Neural progenitor cell (in vitro differentiated cells): ENCODE measurements at regions not wholly inside any gene's neighbourhood (a gene's known extent, or its start where the extent isn't known, plus 50 kb on each side); places are given as distances from the start of the nearest gene placed in this dataset.

Experiments used
- DNase-seq: peaks from one replicate; pipeline ENCODE4 v3.0.0-alpha.2; 2016; ENCODE audit warnings: low spot score
- H2AFZ ChIP-seq: fragments of 200-600 bp; sonication (generic); replicated peaks from 2 replicates; pipeline ENCODE4 v1.6.1; 2016; ENCODE audit warnings: antibody characterized with exemption
- H3F3A ChIP-seq: fragments of 200-600 bp; sonication (generic); 2 replicates; pipeline ENCODE4 v1.6.1; 2016; ENCODE audit warnings: antibody characterized with exemption, low read depth
- H3K27ac ChIP-seq: fragments of 200-600 bp; sonication (generic); 2 replicates; pipeline ENCODE4 v1.5.1; 2016; ENCODE audit warnings: mild to moderate bottlenecking
- H3K27me3 ChIP-seq: fragments of 200-600 bp; sonication (generic); 2 replicates; pipeline ENCODE4 v1.6.1; 2016; ENCODE audit warnings: mild to moderate bottlenecking, moderate library complexity
- H3K36me3 ChIP-seq: fragments of 200-600 bp; sonication (generic); 2 replicates; pipeline ENCODE4 v1.5.1; 2016
- H3K4me1 ChIP-seq: fragments of 200-600 bp; sonication (generic); 2 replicates; pipeline ENCODE4 v1.6.1; 2016; ENCODE audit warnings: mixed run types
- H3K4me2 ChIP-seq: fragments of 200-600 bp; sonication (generic); 2 replicates; pipeline ENCODE4 v1.6.1; 2016
- H3K4me3 ChIP-seq: fragments of 200-600 bp; sonication (generic); 2 replicates; pipeline ENCODE4 v1.5.1; 2016
- H3K79me2 ChIP-seq: fragments of 200-600 bp; sonication (generic); 2 replicates; pipeline ENCODE4 v1.6.1; 2016; ENCODE audit warnings: low read depth
- H3K9ac ChIP-seq: fragments of 200-600 bp; sonication (generic); 2 replicates; pipeline ENCODE4 v1.6.1; 2016
- H3K9me3 ChIP-seq: fragments of 200-600 bp; sonication (generic); 2 replicates; pipeline ENCODE4 v1.5.1; 2016; ENCODE audit warnings: low read depth
- H4K20me1 ChIP-seq: fragments of 200-600 bp; sonication (generic); 2 replicates; pipeline ENCODE4 v1.6.1; 2016; ENCODE audit warnings: low read depth
- H3K27ac Mint-ChIP-seq: 3 replicates; pipeline ENCODE4 v1.8.0; 2021; ENCODE audit warnings: mixed read lengths
- H3K27me3 Mint-ChIP-seq: 2 replicates; pipeline ENCODE4 v1.8.0; 2022; ENCODE audit warnings: low read depth, mild to moderate bottlenecking, inconsistent platforms, moderate library complexity, mixed read lengths; ENCODE audit not compliant: insufficient read depth
- H3K36me3 Mint-ChIP-seq: 3 replicates; pipeline ENCODE4 v1.8.0; 2021; ENCODE audit warnings: mixed read lengths
- H3K4me1 Mint-ChIP-seq: 3 replicates; pipeline ENCODE4 v1.8.0; 2021; ENCODE audit warnings: mixed read lengths
- H3K4me3 Mint-ChIP-seq: 3 replicates; pipeline ENCODE4 v1.8.0; 2021; ENCODE audit warnings: mild to moderate bottlenecking, moderate library complexity, mixed read lengths
- H3K9me3 Mint-ChIP-seq: 3 replicates; pipeline ENCODE4 v1.8.0; 2020; ENCODE audit warnings: mixed read lengths
- CTCF ChIP-seq: fragments of 200-600 bp; sonication (generic); IDR thresholded peaks from 2 replicates; pipeline ENCODE4 v1.5.1; 2017; ENCODE audit warnings: antibody characterized with exemption, mild to moderate bottlenecking
- EZH2 ChIP-seq: fragments of 200-600 bp; sonication (generic); IDR thresholded peaks from 2 replicates; pipeline ENCODE4 v1.6.1; 2017; ENCODE audit warnings: antibody characterized with exemption, mild to moderate bottlenecking, moderate library complexity
- EZH2phosphoT487 ChIP-seq: fragments of 200-600 bp; sonication (generic); IDR thresholded peaks from 2 replicates; pipeline ENCODE4 v1.6.1; 2017; ENCODE audit warnings: antibody characterized with exemption

GRCh38 chr2:45184606-45185005 lies 175.4 kb upstream of the SIX2 start:
- Histone ChIP-seq H3K9me3 (no peaks in the 10 kb centered on the region), H2AFZ (no peak overlapping the region), H3K4me3 (no peak overlapping the region), H4K20me1 (no peaks in the 10 kb centered on the region), H3K79me2 (no peaks in the 10 kb centered on the region), H3K27ac (no peak overlapping the region), H3K36me3 (no peaks in the 10 kb centered on the region), H3K4me1 (no peaks in the 10 kb centered on the region), H3F3A (no peaks in the 10 kb centered on the region), H3K9ac (no peak overlapping the region), H3K27me3 (no peaks in the 10 kb centered on the region), H3K4me2 (no peak overlapping the region)
- H3K27ac Mint-ChIP-seq: no peak overlapping the region
- peaks cover 3% of the 10 kb centered on the region for H3K27me3 Mint-ChIP-seq
- no peak overlapping the region for H3K4me3 Mint-ChIP-seq
- TF ChIP-seq EZH2phosphoT487 (no peak), CTCF (no peak), EZH2 (no peak)
- H3K36me3 Mint-ChIP-seq: no peaks in the 10 kb centered on the region
- H3K4me1 Mint-ChIP-seq: no peaks in the 10 kb centered on the region
- H3K9me3 Mint-ChIP-seq: no peaks in the 10 kb centered on the region
- DNase-seq: no peak

GRCh38 chr2:45182667-45183295 lies 173.5 kb upstream of the SIX2 start:
- H2AFZ ChIP-seq: no peak overlapping the region
- Mint-ChIP-seq H3K36me3 (no peaks in the 10 kb centered on the region), H3K4me1 (no peaks in the 10 kb centered on the region), H3K9me3 (no peaks in the 10 kb centered on the region), H3K27me3 (peaks cover 3% of the 10 kb centered on the region), H3K4me3 (no peak overlapping the region), H3K27ac (no peak overlapping the region)
- H3K4me1 ChIP-seq: no peaks in the 10 kb centered on the region
- no peaks in the 10 kb centered on the region for H3K27me3 ChIP-seq
- H3K4me3 ChIP-seq: no peak overlapping the region
- no peak overlapping the region for H3K4me2 ChIP-seq
- H3K9me3 ChIP-seq: no peaks in the 10 kb centered on the region
- no peaks in the 10 kb centered on the region for H4K20me1 ChIP-seq
- no peak overlapping the region for H3K9ac ChIP-seq
- TF ChIP-seq CTCF: no peak
- TF ChIP-seq EZH2: no peak
- no peak for TF ChIP-seq EZH2phosphoT487
- H3K79me2 ChIP-seq: no peaks in the 10 kb centered on the region
- DNase-seq: no peak
- H3F3A ChIP-seq: no peaks in the 10 kb centered on the region
- no peaks in the 10 kb centered on the region for H3K36me3 ChIP-seq
- no peak overlapping the region for H3K27ac ChIP-seq

GRCh38 chr2:45180779-45181178 lies 171.5 kb upstream of the SIX2 start:
- no peaks in the 10 kb centered on the region for H3K9me3 ChIP-seq

More at GRCh38 chr2:45180779-45181178, 171.5 kb upstream of the SIX2 start:
- Histone ChIP-seq H3K79me2 (no peaks in the 10 kb centered on the region), H3K36me3 (no peaks in the 10 kb centered on the region), H3K4me3 (no peak overlapping the region), H3K9ac (no peak overlapping the region), H3F3A (no peaks in the 10 kb centered on the region), H3K27ac (no peak overlapping the region), H3K27me3 (no peaks in the 10 kb centered on the region), H3K4me1 (no peaks in the 10 kb centered on the region), H4K20me1 (no peaks in the 10 kb centered on the region), H2AFZ (no peak overlapping the region), H3K4me2 (no peak overlapping the region)
- H3K9me3 Mint-ChIP-seq: no peaks in the 10 kb centered on the region
- H3K27ac Mint-ChIP-seq: no peak overlapping the region
- H3K36me3 Mint-ChIP-seq: no peaks in the 10 kb centered on the region
- DNase-seq: no peak
- H3K4me3 Mint-ChIP-seq: no peak overlapping the region
- TF ChIP-seq EZH2 (no peak), CTCF (no peak), EZH2phosphoT487 (no peak)
- H3K27me3 Mint-ChIP-seq: peaks cover 3% of the 10 kb centered on the region
- H3K4me1 Mint-ChIP-seq: no peaks in the 10 kb centered on the region
